Activated CD4-positive, alpha-beta T cell treated with anti-CD3 and anti-CD28 coated beads for 36 hours (primary cell): ENCODE measurements at regions not wholly inside any gene's neighbourhood (a gene's known extent, or its start where the extent isn't known, plus 50 kb on each side); places are given as distances from the start of the nearest gene placed in this dataset.

Experiments
- ATAC-seq: fragments of 200-7000 bp; cut with Tn5 transposase; one replicate; pipeline ENCODE4 v1.10.0; 2021; ENCODE audit warnings: mild to moderate bottlenecking, moderate library complexity
- CTCF ChIA-PET: fragments of 350-600 bp; sonication (Branson Sonifier 250); formaldehyde crosslinking; loops from one replicate; lab custom pipeline; 2021; ENCODE audit warnings: antibody characterized with exemption; lab: Charles Lee
- POLR2A ChIA-PET: fragments of 350-600 bp; sonication (Branson Sonifier 250); formaldehyde crosslinking; loops from one replicate; lab custom pipeline; 2021; ENCODE audit warnings: antibody characterized with exemption, inconsistent platforms; lab: Charles Lee
- DNase-seq: peaks from one replicate; pipeline ENCODE4 v3.0.0-alpha.2; 2020
- H3K27ac Mint-ChIP-seq: one replicate; pipeline ENCODE4 v1.8.0; 2021; ENCODE audit warnings: mixed read lengths
- H3K27me3 Mint-ChIP-seq: one replicate; pipeline ENCODE4 v1.8.0; 2021; ENCODE audit warnings: mixed read lengths
- H3K36me3 Mint-ChIP-seq: one replicate; pipeline ENCODE4 v1.8.0; 2021; ENCODE audit warnings: low read depth, mixed read lengths
- H3K4me1 Mint-ChIP-seq: one replicate; pipeline ENCODE4 v1.8.0; 2021; ENCODE audit warnings: mixed read lengths
- H3K4me3 Mint-ChIP-seq: one replicate; pipeline ENCODE4 v1.8.0; 2021; ENCODE audit warnings: mild to moderate bottlenecking, moderate library complexity, mixed read lengths
- H3K9me3 Mint-ChIP-seq: one replicate; pipeline ENCODE4 v1.8.0; 2021; ENCODE audit warnings: low read depth, mixed read lengths
- intact Hi-C, 2 experiments: fragments of 100-400 bp; cut with DNase I in 1 of 2; cut with micrococcal nuclease in 1 of 2; formaldehyde crosslinking; loops; one replicate each; pipeline versions ENCODE4 v1.14.2 to v1.15.1; 2022 to 2024; cut with DNase I, micrococcal nuclease

DNA sequence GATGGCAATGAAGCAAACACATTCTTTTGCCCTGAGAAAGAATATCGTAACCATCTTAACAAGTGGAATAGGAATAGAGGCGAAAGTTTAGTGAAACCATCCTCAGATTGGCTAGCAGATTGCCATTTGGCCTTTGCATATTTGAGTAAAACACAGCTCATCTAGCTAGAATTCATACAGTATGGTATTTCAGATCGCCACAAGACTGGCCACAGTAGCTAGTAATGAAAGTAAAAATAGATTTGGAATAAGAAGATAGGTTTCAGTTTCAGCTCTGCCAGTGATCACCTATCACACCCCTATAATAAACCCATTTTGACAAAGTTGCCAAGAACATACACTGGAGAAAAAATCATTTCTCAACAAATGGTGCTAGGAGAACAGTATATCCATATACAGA, 294.9 kb downstream of the LRRIQ3 start:
- Mint-ChIP-seq H3K27ac (no peak overlapping the region), H3K27me3 (no peaks in the 10 kb centered on the region), H3K9me3 (peaks cover 2% of the 10 kb centered on the region), H3K4me1 (no peaks in the 10 kb centered on the region), H3K4me3 (no peak overlapping the region), H3K36me3 (no peaks in the 10 kb centered on the region)
- POLR2A ChIA-PET: no interaction called here
- ATAC-seq: no peak
- no peak for DNase-seq
- CTCF ChIA-PET: no interaction called here
- intact Hi-C loops: no loop called here

DNA sequence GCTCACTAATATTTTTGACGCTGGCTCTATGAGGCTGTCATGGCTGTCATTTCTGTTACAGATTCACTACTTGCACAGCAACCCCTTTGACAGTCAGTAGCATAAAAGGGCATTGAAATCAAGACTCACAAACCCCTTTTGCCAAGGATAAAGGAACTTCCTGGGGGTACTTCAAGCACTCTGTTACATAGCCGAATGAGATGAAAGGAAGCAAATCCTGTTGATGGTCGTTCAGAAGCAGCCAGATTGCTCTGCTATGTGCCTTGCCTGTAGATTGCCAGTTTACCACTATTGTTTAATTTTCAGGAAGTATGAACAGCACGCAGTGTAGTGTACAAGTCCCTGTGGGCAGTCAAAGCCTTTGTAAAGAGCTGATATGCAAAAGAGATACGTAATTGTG, 296.2 kb downstream of the LRRIQ3 start:
- H3K4me3 Mint-ChIP-seq: no peak overlapping the region
- intact Hi-C loops: no loop called here
- no peaks in the 10 kb centered on the region for H3K27me3 Mint-ChIP-seq
- no peaks in the 10 kb centered on the region for H3K36me3 Mint-ChIP-seq
- no peaks in the 10 kb centered on the region for H3K4me1 Mint-ChIP-seq
- DNase-seq: no peak
- ATAC-seq: no peak
- CTCF ChIA-PET: no interaction called here
- POLR2A ChIA-PET: interaction anchor here (0.8 kb wide), 1 partner anchor 139 kb away, joined by 3 read pairs; no protein-coding TSS in a partner anchor
- peaks cover 2% of the 10 kb centered on the region for H3K9me3 Mint-ChIP-seq
- H3K27ac Mint-ChIP-seq: no peak overlapping the region

DNA sequence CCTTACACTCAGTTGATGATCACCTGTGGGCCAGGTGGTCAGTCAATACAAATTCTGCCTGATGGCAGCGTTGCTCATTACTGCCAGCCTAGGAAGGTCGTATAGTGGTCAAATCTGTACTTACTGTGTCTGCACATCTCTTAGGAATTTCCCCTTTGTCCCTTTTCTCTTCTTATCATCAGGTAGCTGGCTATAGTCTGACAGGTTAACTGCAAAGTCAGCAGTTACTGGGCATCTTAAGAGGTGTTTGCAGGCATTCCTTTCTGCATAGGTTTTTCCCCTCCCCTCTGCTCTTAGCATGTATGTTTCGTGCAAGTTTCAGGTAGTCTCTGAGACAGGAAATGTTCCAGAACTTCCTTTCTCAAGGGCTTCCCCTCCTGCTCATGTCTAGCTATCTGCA, 298.7 kb downstream of the LRRIQ3 start:
- CTCF ChIA-PET: no interaction called here
- POLR2A ChIA-PET: no interaction called here
- Mint-ChIP-seq H3K4me3 (no peak overlapping the region), H3K9me3 (no peaks in the 10 kb centered on the region), H3K27ac (no peak overlapping the region), H3K4me1 (no peaks in the 10 kb centered on the region), H3K27me3 (no peaks in the 10 kb centered on the region), H3K36me3 (no peaks in the 10 kb centered on the region)
- no peak for ATAC-seq
- no peak for DNase-seq
- intact Hi-C loops: no loop called here

DNA sequence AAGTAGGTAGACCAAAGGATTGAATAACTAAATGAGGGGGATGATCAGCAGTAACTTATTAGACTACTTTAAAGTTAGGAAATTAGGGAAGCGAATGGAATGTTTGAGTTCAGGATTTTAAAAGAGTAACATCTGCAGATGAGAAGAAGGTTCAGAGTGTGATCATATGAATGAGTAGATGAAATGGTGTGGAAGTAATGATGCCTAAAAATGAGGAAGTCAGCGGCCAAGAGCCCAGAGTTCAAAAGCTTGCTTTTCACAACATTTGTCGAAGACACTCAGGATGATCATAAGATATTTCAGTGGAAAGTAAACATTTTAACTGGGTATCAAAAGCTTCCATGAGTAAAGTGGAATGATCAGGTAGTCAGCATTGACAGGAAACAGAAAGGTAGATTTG, 299.4 kb downstream of the LRRIQ3 start:
- no peak overlapping the region for H3K27ac Mint-ChIP-seq
- no peaks in the 10 kb centered on the region for H3K36me3 Mint-ChIP-seq
- no peak for ATAC-seq
- H3K27me3 Mint-ChIP-seq: no peaks in the 10 kb centered on the region
- intact Hi-C loops: no loop called here
- no peaks in the 10 kb centered on the region for H3K9me3 Mint-ChIP-seq
- POLR2A ChIA-PET: no interaction called here
- CTCF ChIA-PET: no interaction called here
- DNase-seq: no peak
- H3K4me1 Mint-ChIP-seq: no peaks in the 10 kb centered on the region
- no peak overlapping the region for H3K4me3 Mint-ChIP-seq

DNA sequence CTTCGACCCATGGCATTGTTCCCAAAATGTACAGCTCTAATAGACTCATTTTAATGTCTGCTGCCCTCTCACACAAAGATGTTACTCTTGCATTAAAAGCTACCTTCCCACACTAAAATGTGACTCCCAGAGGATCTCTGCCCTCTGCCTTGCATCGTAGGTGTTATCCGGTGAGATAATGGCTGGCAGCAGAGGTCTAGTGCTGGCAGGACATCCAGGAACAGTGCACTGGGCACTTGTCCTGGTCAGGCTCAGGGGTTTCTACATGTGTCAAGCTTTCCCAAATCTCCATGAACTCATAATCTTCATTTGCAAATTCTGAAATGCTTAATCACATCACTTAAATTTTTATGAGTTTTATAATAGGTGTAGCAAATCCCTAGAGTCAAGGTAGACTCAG, 310.6 kb downstream of the LRRIQ3 start:
- Mint-ChIP-seq H3K27ac (no peak overlapping the region), H3K27me3 (no peaks in the 10 kb centered on the region), H3K36me3 (no peaks in the 10 kb centered on the region), H3K4me1 (no peaks in the 10 kb centered on the region), H3K9me3 (no peaks in the 10 kb centered on the region), H3K4me3 (no peak overlapping the region)
- no peak for DNase-seq
- intact Hi-C loops: no loop called here
- POLR2A ChIA-PET: no interaction called here
- CTCF ChIA-PET: no interaction called here
- no peak for ATAC-seq

DNA sequence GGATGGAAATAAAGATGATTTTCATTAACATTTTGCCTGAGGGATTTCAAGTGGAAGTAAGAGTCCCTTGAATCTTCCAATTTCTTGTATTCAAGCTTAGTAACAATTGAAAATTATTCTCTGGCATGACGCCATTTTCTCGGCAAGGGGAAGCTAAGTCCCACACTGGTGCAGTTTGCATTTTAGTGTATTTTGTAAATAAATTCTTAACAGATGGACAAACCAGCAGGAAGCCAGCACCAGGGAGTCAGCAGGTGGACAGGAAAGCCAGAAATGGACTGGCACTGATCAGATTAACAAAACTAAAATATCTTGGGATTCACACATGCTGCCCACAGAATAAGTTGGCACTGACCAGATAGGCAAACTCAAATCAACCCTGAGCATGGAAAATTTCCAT, 311.3 kb downstream of the LRRIQ3 start:
- no peak for DNase-seq
- intact Hi-C loops: no loop called here
- Mint-ChIP-seq H3K27me3 (no peaks in the 10 kb centered on the region), H3K4me3 (no peak overlapping the region), H3K4me1 (no peaks in the 10 kb centered on the region), H3K9me3 (no peaks in the 10 kb centered on the region), H3K36me3 (no peaks in the 10 kb centered on the region), H3K27ac (no peak overlapping the region)
- ATAC-seq: no peak
- ChIA-PET POLR2A (no interaction called here), CTCF (no interaction called here)

DNA sequence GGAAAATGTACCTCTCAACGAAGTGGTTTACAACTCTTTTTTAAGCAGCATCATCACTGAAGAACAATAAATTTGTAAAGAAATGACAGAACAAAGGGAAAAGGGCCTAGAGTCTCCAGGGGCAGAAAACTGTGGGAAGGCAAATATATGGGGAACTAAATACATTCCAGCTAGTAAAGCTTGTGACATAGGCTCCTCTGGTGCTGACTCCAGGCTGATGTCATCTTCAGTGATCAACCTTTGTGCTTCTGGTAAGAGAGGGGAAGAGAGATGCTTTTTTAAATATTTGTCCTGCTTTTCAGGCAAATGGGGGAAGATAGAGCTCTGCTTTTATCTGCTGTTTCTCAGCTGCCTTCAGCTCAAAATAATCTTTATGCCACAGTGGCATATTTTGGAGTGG, 323.2 kb downstream of the LRRIQ3 start:
- Mint-ChIP-seq H3K4me1 (no peaks in the 10 kb centered on the region), H3K27me3 (no peaks in the 10 kb centered on the region), H3K4me3 (no peak overlapping the region), H3K27ac (no peak overlapping the region), H3K9me3 (peaks cover 3% of the 10 kb centered on the region), H3K36me3 (no peaks in the 10 kb centered on the region)
- DNase-seq (no peak), ATAC-seq (no peak)
- POLR2A ChIA-PET: no interaction called here
- intact Hi-C loops: no loop called here
- CTCF ChIA-PET: no interaction called here

DNA sequence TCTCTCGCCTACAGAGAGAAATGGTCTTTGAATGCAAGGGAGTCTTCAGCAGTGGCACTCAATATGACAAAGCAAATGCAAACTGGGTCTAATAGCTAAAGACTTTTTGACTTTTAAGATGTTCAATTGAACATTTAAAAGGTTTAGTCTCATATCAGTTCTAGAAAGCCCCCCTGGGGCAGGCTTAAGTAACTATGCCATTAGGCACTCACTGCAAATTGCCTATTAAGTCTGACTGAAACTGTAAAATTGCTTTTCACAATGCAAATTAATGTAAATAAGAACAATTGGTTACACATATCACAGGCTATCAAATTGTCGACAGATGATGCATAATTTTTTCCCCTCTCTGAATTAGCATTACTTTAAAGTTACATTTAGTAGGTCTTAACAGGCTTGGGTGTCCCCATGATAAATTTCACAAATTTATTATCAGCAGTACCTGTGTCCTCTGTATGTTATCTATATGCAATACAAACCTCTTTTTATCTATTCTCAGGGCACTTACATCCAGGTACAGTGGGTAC, 329.1 kb downstream of the LRRIQ3 start:
- Mint-ChIP-seq H3K27ac (no peak overlapping the region), H3K9me3 (peaks cover 4% of the 10 kb centered on the region), H3K4me1 (no peaks in the 10 kb centered on the region), H3K27me3 (no peaks in the 10 kb centered on the region), H3K36me3 (no peaks in the 10 kb centered on the region), H3K4me3 (no peak overlapping the region)
- no peak for DNase-seq
- POLR2A ChIA-PET: no interaction called here
- ATAC-seq: no peak
- intact Hi-C loops: no loop called here
- CTCF ChIA-PET: no interaction called here

DNA sequence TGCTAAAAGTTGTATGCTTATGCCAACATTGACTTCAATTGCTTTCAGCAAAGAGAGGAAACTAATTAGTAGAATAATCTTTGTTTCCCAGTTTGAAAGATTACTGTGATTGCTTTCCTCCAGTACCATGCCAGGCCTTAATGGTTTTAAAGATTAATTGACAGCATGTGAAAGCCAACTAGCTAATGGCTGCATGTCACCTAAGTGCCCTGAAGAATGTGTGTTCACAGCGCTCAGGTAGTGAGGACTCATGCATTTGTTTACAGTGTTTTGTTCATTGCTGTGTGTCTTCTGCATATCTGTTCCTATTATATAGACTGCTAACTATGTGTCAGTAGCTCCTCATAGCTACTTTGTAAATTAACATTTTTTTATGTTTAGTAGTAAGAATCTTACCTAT, 335.6 kb downstream of the LRRIQ3 start:
- Mint-ChIP-seq H3K36me3 (no peaks in the 10 kb centered on the region), H3K4me1 (no peaks in the 10 kb centered on the region), H3K4me3 (no peak overlapping the region), H3K27ac (no peak overlapping the region), H3K27me3 (no peaks in the 10 kb centered on the region), H3K9me3 (peaks cover 6% of the 10 kb centered on the region)
- ChIA-PET CTCF (no interaction called here), POLR2A (no interaction called here)
- ATAC-seq (no peak), DNase-seq (no peak)
- intact Hi-C loops: no loop called here

DNA sequence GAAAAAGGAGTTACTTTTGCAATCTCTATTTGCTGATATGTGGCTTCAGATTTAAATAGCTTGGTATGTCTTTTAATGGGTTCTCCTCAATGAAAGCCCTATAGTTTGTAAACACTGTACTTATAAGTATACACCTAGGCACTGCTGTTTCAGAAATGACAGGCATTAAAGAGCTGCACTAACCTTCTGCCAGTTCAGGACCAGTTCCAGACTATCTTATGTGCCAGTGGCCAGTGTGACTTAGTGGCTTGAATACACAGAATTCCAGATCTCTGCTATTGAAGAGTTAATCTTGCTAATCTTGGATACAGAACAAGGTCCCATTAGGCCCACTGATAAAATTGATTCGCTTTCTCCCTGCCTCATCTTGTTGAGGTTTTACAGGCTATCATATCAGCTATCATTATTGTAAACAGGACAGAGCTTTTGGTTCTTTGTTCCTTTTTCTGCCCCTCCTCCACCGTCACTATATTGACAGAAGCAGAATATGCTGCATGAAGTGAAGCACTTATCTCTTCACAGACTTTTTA, 337.5 kb downstream of the LRRIQ3 start:
- POLR2A ChIA-PET: no interaction called here
- Mint-ChIP-seq H3K4me3 (no peak overlapping the region), H3K36me3 (no peaks in the 10 kb centered on the region), H3K4me1 (no peaks in the 10 kb centered on the region), H3K27ac (no peak overlapping the region), H3K9me3 (peaks cover 6% of the 10 kb centered on the region), H3K27me3 (no peaks in the 10 kb centered on the region)
- no peak for ATAC-seq
- intact Hi-C loops: no loop called here
- CTCF ChIA-PET: interaction anchor here (1.3 kb wide), 1 partner anchor 12 kb away, joined by 5 read pairs; no protein-coding TSS in a partner anchor
- DNase-seq: no peak

DNA sequence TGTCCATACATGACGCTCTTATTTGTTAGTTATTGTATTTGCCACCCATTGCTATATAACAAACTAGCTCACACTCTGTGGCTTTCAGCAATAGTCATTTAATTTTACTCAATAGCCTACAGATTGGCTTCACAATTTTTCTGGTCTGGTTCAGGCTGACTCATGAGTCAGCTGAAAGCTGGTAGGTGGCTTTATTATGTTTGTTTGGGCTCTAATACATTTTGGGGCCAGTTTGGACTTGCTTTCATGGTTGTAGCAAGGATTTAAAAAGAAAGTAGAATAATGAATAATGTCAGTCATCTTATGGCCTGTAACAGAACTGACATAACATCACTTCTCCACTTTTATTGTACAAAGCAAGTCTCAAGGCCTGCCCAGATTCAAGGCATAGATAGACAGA, 338.7 kb downstream of the LRRIQ3 start:
- DNase-seq (no peak), ATAC-seq (no peak)
- Mint-ChIP-seq H3K4me3 (no peak overlapping the region), H3K9me3 (peaks cover 3% of the 10 kb centered on the region), H3K4me1 (no peaks in the 10 kb centered on the region), H3K36me3 (no peaks in the 10 kb centered on the region), H3K27ac (no peak overlapping the region), H3K27me3 (no peaks in the 10 kb centered on the region)
- intact Hi-C loops: no loop called here
- POLR2A ChIA-PET: no interaction called here
- CTCF ChIA-PET: no interaction called here

DNA sequence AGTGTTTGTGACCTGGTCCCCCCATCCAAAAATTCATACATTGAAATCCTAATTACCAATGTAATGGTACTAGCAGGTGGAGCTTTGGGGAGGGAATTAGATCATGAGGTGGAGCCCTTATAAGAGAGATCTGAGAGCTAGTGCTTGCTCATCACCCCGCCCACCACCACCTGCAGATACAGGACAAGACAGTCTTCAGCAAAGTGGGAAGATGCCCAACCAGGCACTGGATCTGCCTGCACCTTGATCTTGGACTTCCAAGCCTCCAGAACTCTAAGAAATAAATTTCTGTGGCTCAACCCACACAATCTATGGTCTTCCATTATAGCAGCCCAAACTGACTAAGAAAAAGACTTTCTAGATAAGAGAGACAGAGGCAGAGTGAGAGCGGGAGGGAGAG, 343.4 kb downstream of the LRRIQ3 start:
- ChIA-PET CTCF (no interaction called here), POLR2A (no interaction called here)
- DNase-seq (no peak), ATAC-seq (no peak)
- Mint-ChIP-seq H3K27me3 (no peaks in the 10 kb centered on the region), H3K9me3 (peaks cover 2% of the 10 kb centered on the region), H3K4me3 (no peak overlapping the region), H3K27ac (no peak overlapping the region), H3K4me1 (no peaks in the 10 kb centered on the region), H3K36me3 (no peaks in the 10 kb centered on the region)
- intact Hi-C loops: no loop called here

DNA sequence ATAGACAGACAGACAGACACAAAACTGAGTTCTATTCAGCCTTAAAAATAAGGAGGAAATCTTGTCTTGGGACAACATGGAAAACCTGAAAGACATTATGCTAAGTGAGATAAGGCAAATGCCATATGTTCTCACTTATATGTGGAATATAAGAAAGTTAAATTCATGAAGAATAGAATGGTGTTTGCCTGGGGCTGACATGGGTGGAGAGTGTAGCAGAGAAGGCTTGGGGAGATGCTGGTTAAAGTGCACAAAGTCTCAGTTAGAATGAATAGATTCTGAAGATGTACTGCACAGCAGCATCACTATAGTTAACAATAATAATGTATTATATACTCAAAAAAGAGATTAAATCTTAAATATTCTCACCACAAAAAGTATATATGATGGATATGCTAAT, 355.5 kb downstream of the LRRIQ3 start:
- ChIA-PET CTCF (no interaction called here), POLR2A (no interaction called here)
- H3K9me3 Mint-ChIP-seq: peaks cover 2% of the 10 kb centered on the region
- no peak overlapping the region for H3K4me3 Mint-ChIP-seq
- no peak for ATAC-seq
- DNase-seq: no peak
- no peaks in the 10 kb centered on the region for H3K4me1 Mint-ChIP-seq
- H3K27me3 Mint-ChIP-seq: no peaks in the 10 kb centered on the region
- intact Hi-C loops: loop anchor here in 1 of 2 experiments (5.0 kb wide), 1 partner anchor 845 kb away; no protein-coding TSS in a partner anchor
- H3K36me3 Mint-ChIP-seq: no peaks in the 10 kb centered on the region
- H3K27ac Mint-ChIP-seq: no peak overlapping the region
